ENCODE measurements at regions not wholly inside any gene's neighbourhood (a gene's known extent, or its start where the extent isn't known, plus 50 kb on each side); places are given as distances from the start of the nearest gene placed in this dataset.

GRCh38 chr11:23127706-23128105 lies 267.4 kb upstream of the CCDC179 start:
- Histone ChIP-seq H3K4me3 (ENCODE audit: low read depth, low read length) (no peak overlapping the region), H3K4me1 (no peaks in the 10 kb centered on the region), H3K36me3 (no peaks in the 10 kb centered on the region), H3K27me3 (no peaks in the 10 kb centered on the region), H3K9me3 (no peaks in the 10 kb centered on the region)
- no peak for DNase-seq
- TF ChIP-seq CTCF (IDR thresholded peaks at IDR 0.05; ENCODE audit: low read depth, low read length) = no peak

- no peak overlapping the region for H3K4me3 ChIP-seq (ENCODE audit: low read depth, low read length)
- no peak for DNase-seq
- H3K9me3 ChIP-seq = no peaks in the 10 kb centered on the region
- H3K4me1 ChIP-seq = no peaks in the 10 kb centered on the region
- H3K36me3 ChIP-seq = no peaks in the 10 kb centered on the region
- TF ChIP-seq CTCF (IDR thresholded peaks at IDR 0.05; ENCODE audit: low read depth, low read length) = no peak
- H3K27me3 ChIP-seq = no peaks in the 10 kb centered on the region
Observed at GRCh38 chr11:23134627-23135026, 274.4 kb upstream of the CCDC179 start.

GRCh38 chr11:23138761-23139160 lies 278.5 kb upstream of the CCDC179 start:
- no peak for TF ChIP-seq CTCF (IDR thresholded peaks at IDR 0.05; ENCODE audit: low read depth, low read length)
- Histone ChIP-seq H3K27me3 (no peaks in the 10 kb centered on the region), H3K4me3 (ENCODE audit: low read depth, low read length) (no peak overlapping the region), H3K4me1 (no peaks in the 10 kb centered on the region), H3K9me3 (no peaks in the 10 kb centered on the region), H3K36me3 (no peaks in the 10 kb centered on the region)
- DNase-seq = no peak

GRCh38 chr11:23143022-23143421 lies 282.7 kb upstream of the CCDC179 start:
- H3K36me3 ChIP-seq = no peaks in the 10 kb centered on the region
- no peak for DNase-seq

GRCh38 chr11:23151819-23152218 lies 291.5 kb upstream of the CCDC179 start:
- TF ChIP-seq CTCF (IDR thresholded peaks at IDR 0.05; ENCODE audit: low read depth, low read length) = no peak
- Histone ChIP-seq H3K27me3 (no peaks in the 10 kb centered on the region), H3K9me3 (no peaks in the 10 kb centered on the region), H3K36me3 (no peaks in the 10 kb centered on the region), H3K4me1 (no peaks in the 10 kb centered on the region), H3K4me3 (ENCODE audit: low read depth, low read length) (no peak overlapping the region)
- DNase-seq = no peak

More at GRCh38 chr11:23143022-23143421, 282.7 kb upstream of the CCDC179 start:
- no peak overlapping the region for H3K4me3 ChIP-seq (ENCODE audit: low read depth, low read length)
- H3K9me3 ChIP-seq = no peaks in the 10 kb centered on the region
- no peaks in the 10 kb centered on the region for H3K4me1 ChIP-seq
- no peaks in the 10 kb centered on the region for H3K27me3 ChIP-seq
- TF ChIP-seq CTCF (IDR thresholded peaks at IDR 0.05; ENCODE audit: low read depth, low read length) = no peak

- TF ChIP-seq CTCF (IDR thresholded peaks at IDR 0.05; ENCODE audit: low read depth, low read length) = no peak
- Histone ChIP-seq H3K27me3 (no peaks in the 10 kb centered on the region), H3K4me3 (ENCODE audit: low read depth, low read length) (no peak overlapping the region), H3K4me1 (no peaks in the 10 kb centered on the region), H3K9me3 (no peaks in the 10 kb centered on the region), H3K36me3 (no peaks in the 10 kb centered on the region)
- DNase-seq = no peak
Observed at GRCh38 chr11:23155503-23155902, 295.2 kb upstream of the CCDC179 start.
